GM18870 (cell line): ENCODE measurements at regions not wholly inside any gene's neighbourhood (a gene's known extent, or its start where the extent isn't known, plus 50 kb on each side); places are given as distances from the start of the nearest gene placed in this dataset.

Experiments used
- ATAC-seq: cut with Tn5 transposase; IDR thresholded peaks from one replicate; pipeline ENCODE4 v1.9.1; 2021; ENCODE audit warnings: moderate library complexity; ENCODE audit not compliant: unreplicated experiment

- no peak for ATAC-seq
Measured at GRCh38 chr21:15508554-15508953, 221.2 kb upstream of the USP25 start.

GRCh38 chr21:15514073-15514946, 215.5 kb upstream of the USP25 start:
- peak; percentile 98 for ATAC-seq

GRCh38 chr21:15515908-15516307, 213.9 kb upstream of the USP25 start:
- no peak for ATAC-seq

DNA sequence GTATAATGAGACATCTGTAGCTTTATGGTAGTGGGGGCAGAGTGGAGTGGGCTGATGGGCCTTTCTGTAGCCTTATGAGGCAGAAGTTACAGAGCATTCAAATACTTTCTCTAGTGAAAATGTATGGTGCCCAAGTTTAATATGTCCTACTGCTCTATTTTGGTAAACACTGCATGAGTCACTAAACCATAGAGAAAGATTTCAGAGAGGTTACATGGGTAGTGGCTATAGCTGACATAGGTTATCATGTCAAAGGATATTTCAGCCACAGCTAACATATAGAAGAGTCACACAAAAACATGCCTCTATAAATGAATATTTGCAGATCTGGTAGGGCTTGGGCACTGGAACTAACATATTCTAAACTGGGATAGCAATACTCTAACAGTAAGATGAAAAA, 212.4 kb upstream of the USP25 start:
- ATAC-seq, result no peak

DNA sequence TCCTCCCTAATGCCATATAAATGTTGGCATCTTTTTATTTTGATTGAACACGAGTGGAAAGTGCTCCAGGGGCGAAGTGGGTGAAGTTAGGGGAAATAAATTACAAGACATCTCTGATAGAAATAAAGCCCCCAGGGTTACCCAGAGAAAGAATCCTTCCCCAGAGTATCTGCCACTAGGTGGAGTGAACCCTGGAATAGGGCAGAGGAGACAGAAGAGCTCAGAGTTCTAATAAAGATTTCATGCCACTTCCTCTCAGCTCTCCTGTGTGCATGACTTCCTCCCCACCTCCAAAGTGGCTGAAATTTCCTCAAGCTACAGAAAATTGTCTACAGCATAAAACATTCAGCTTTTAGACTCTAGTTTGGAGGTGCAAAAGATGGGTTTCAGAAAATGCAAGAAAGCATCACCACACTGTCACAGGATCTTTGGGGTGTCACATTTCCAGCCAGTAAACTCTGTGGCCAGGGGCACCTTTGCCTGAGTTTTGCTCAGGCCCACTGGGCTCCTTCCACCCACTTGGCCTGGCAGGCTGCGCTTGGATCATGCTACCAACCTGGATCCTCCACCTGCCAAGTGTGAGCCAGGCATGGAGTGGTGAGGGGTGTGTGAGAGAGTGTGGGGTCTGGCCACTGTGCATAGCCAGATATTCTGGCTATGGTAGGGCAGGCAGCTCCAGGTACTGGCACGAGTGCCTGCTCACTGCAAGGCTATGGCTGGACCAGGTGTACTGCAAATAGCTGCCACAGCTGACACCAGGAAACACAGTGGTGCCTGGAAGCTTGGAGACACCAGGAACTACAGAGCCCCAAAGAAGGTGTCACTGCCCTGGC, 208.8 kb upstream of the USP25 start:
- ATAC-seq, result no peak

DNA sequence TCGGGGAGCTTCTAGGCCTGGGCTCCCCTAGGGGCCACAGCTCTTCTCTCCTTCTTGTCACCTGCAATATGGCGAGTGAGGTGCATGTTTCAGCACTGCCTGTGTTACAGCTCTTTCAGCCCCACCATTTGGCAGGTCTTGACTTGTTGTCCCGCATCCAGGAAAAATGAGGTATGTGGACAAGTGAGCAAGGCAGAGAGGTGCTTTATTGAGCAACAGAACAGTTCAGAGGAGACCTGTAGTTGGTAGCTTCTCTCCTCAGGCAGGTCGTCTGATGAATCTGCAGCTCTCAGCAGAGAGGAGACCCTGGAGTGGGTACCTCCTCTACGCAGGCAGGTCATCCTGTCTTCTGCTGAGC, 208.2 kb upstream of the USP25 start:
- no peak for ATAC-seq

GRCh38 chr21:15522148-15522547, 207.6 kb upstream of the USP25 start:
- no peak for ATAC-seq

GRCh38 chr21:15524855-15525254, 204.9 kb upstream of the USP25 start:
- no peak for ATAC-seq

- no peak for ATAC-seq
Measured at GRCh38 chr21:15526798-15527197, 203.0 kb upstream of the USP25 start.

DNA sequence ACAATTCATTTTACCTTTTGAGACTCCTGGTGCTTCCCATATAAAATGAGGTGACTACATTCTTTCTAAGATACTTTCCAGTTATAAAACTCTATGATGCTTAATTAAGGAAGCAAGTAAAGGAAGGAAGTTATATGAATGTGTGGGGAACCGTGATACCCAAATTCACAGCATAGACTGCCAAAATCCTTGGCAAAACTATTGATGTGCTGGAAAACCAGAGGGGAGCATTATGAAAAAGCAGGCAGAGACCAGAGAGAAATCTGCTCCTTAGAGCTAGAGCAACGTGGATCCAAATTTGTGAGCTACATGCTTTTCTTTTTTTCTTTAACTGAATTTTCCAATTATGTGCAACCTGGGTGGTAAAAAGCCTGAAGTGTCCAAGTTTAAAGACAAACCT, 201.4 kb upstream of the USP25 start:
- no peak for ATAC-seq

GRCh38 chr21:15531986-15532385, 197.8 kb upstream of the USP25 start:
- no peak for ATAC-seq

- ATAC-seq, result no peak
Measured at GRCh38 chr21:15533618-15534017, 196.2 kb upstream of the USP25 start.

GRCh38 chr21:15534450-15534886, 195.3 kb upstream of the USP25 start:
- no peak for ATAC-seq

DNA sequence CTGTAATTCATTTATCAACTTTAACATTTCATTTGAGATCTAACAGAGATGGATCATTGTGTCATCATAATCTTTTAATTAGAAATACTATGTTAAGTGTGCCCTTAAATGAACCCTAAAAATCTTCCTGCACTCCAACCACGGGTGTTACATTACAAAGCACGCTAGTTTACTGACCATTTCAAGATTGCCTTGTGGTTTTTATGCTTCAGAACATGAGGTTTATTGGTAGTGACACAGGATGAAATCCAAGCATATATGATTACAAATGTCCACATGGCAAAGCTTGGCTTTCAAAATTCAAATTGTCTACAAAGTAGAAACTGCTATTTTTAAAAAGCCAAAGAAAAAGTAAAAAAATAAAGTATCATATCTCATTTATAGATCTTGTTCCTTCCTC, 190.4 kb upstream of the USP25 start:
- no peak for ATAC-seq

GRCh38 chr21:15543473-15543872, 186.3 kb upstream of the USP25 start:
- ATAC-seq, result no peak

- ATAC-seq, result no peak
Measured at GRCh38 chr21:15549671-15550070, 180.1 kb upstream of the USP25 start.

DNA sequence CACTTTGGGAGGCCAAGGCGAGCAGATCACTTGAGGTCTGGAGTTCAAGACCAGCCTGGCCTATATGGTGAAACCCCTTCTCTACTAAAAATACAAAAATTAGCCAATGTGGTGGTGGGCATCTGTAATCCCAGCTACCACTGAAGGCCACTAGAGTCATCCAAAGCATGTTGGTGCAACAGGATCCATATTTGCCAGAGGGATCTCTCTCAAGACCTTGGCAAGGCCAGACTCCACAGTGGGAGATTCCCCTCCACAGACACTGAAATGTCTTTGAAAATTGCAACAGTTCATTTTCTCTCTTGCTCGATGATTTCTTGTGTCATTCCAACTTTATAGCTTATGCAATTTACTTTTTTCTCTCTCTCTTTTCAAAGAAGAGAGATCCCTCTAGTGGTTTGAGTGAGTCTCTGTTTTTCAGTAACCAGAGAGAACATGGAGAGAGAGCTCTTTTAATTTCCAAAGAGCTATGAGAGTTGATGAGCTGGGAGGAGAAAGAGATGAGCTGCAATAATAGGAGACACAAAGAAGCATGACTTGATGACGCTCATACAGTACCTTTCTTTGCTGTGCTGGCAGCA, 176.8 kb upstream of the USP25 start:
- ATAC-seq, result no peak

- ATAC-seq, result no peak
Measured at GRCh38 chr21:15557925-15558324, 171.9 kb upstream of the USP25 start.

DNA sequence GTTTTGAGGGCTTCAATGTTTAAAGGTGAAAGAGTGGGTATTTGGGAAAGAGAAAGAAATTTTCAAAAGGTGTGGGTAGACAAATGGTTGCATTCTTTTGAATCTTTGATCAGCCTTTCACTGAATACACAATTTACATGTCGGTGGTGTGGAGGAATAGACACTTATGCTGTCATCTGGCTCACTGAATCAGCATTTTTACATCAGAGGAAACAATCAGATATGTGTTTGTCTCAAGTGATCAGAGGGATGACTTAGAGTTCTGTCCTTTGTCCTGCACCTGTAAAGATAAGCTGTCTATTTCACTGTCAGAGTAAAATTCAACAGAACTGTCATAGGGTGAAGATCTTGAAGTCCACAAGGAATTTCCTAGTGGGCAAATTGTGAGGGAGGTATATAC, 170.9 kb upstream of the USP25 start:
- ATAC-seq, result no peak

DNA sequence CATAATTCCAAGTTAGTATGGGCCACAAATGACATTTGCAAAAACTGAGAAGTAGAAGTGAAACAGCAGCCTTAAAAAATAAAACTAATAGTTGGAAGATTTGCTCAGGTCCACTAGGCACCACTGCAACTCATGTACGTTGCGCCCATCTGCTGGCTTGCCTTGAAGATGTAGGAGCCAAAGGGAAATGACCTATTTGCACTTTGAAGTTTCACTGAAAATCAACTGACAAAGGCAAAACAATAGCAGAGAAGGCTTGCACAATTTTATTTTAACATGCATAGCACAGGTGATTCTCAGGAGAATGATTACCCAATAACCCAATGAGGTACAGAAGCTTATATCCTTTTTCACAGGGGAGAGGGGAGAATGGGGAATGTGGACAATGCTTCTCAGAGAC, 170.1 kb upstream of the USP25 start:
- ATAC-seq, result no peak

- ATAC-seq, result no peak
Measured at GRCh38 chr21:15560383-15561056, 169.3 kb upstream of the USP25 start.
